ENCODE measurements at regions not wholly inside any gene's neighbourhood (a gene's known extent, or its start where the extent isn't known, plus 50 kb on each side); places are given as distances from the start of the nearest gene placed in this dataset.

- Mint-ChIP-seq H3K36me3 (no peaks in the 10 kb centered on the region), H3K27ac (no peak overlapping the region), H3K4me1 (no peaks in the 10 kb centered on the region), H3K4me3 (no peak overlapping the region), H3K27me3 (no peaks in the 10 kb centered on the region), H3K9me3 (peaks cover 0 to 11% (median 6%) of the 10 kb centered on the region in 8 donors)
- Histone ChIP-seq H3K4me1 (ENCODE audit: insufficient read depth, low read length) (no peaks in the 10 kb centered on the region), H3K4me3 (ENCODE audit: low read length in 2 of 2) (no peak overlapping the region), H3K9me3 (ENCODE audit: control insufficient read depth in 1 of 2, low read length in 2 of 2) (peaks cover 0 to 8% of the 10 kb centered on the region in 2 donors), H3K27ac (ENCODE audit: low read depth, low read length) (no peak overlapping the region), H3K36me3 (ENCODE audit: insufficient read depth, low read length) (no peaks in the 10 kb centered on the region), H3K27me3 (ENCODE audit: insufficient read depth, low read length) (no peaks in the 10 kb centered on the region)
- ChIA-PET POLR2A (ENCODE audit: partially characterized antibody) (no interaction called here), CTCF (ENCODE audit: partially characterized antibody) (no interaction called here)
- no peak for DNase-seq
- intact Hi-C loops (cut with micrococcal nuclease): no loop called here
Measured at GRCh38 chr10:81524467-81524866, 350.5 kb upstream of the NRG3 start.

GRCh38 chr10:81532403-81532802 lies 342.6 kb upstream of the NRG3 start:
- no peaks in the 10 kb centered on the region for H3K4me1 ChIP-seq (ENCODE audit: insufficient read depth, low read length)
- no peak for DNase-seq
- Mint-ChIP-seq H3K4me3 (no peak overlapping the region), H3K27ac (no peak overlapping the region), H3K27me3 (no peaks in the 10 kb centered on the region), H3K9me3 (peaks cover 2 to 24% (median 5%) of the 10 kb centered on the region in 8 donors), H3K4me1 (no peaks in the 10 kb centered on the region), H3K36me3 (no peaks in the 10 kb centered on the region)
- ChIA-PET POLR2A (ENCODE audit: partially characterized antibody) (no interaction called here), CTCF (ENCODE audit: partially characterized antibody) (no interaction called here)
- H3K27me3 ChIP-seq (ENCODE audit: insufficient read depth, low read length): no peaks in the 10 kb centered on the region
- no peak overlapping the region for H3K4me3 ChIP-seq (ENCODE audit: low read length in 2 of 2)
- H3K9me3 ChIP-seq (ENCODE audit: control insufficient read depth in 1 of 2, low read length in 2 of 2): peaks cover 0 to 2% of the 10 kb centered on the region in 2 donors
- no peaks in the 10 kb centered on the region for H3K36me3 ChIP-seq (ENCODE audit: insufficient read depth, low read length)
- intact Hi-C loops (cut with micrococcal nuclease): no loop called here
- no peak overlapping the region for H3K27ac ChIP-seq (ENCODE audit: low read depth, low read length)

- Histone ChIP-seq H3K36me3 (ENCODE audit: insufficient read depth, low read length) (no peaks in the 10 kb centered on the region), H3K27me3 (ENCODE audit: insufficient read depth, low read length) (no peaks in the 10 kb centered on the region), H3K9me3 (ENCODE audit: control insufficient read depth in 1 of 2, low read length in 2 of 2) (no peaks in the 10 kb centered on the region), H3K4me1 (ENCODE audit: insufficient read depth, low read length) (no peaks in the 10 kb centered on the region), H3K4me3 (ENCODE audit: low read length in 2 of 2) (no peak overlapping the region), H3K27ac (ENCODE audit: low read depth, low read length) (no peak overlapping the region)
- Mint-ChIP-seq H3K36me3 (no peaks in the 10 kb centered on the region), H3K4me1 (no peaks in the 10 kb centered on the region), H3K9me3 (peaks cover 0 to 23% (median 8%) of the 10 kb centered on the region in 8 donors), H3K27ac (no peak overlapping the region), H3K27me3 (no peaks in the 10 kb centered on the region), H3K4me3 (no peak overlapping the region)
- ChIA-PET CTCF (ENCODE audit: partially characterized antibody) (no interaction called here), POLR2A (ENCODE audit: partially characterized antibody) (no interaction called here)
- intact Hi-C loops (cut with micrococcal nuclease): no loop called here
- no peak for DNase-seq
Measured at GRCh38 chr10:81534991-81535390, 340.0 kb upstream of the NRG3 start.

- ChIA-PET CTCF (ENCODE audit: partially characterized antibody) (no interaction called here), POLR2A (ENCODE audit: partially characterized antibody) (no interaction called here)
- Mint-ChIP-seq H3K4me3 (no peak overlapping the region), H3K9me3 (peaks cover 0 to 16% (median 4%) of the 10 kb centered on the region in 8 donors), H3K4me1 (no peaks in the 10 kb centered on the region), H3K36me3 (no peaks in the 10 kb centered on the region), H3K27me3 (no peaks in the 10 kb centered on the region), H3K27ac (no peak overlapping the region)
- H3K9me3 ChIP-seq (ENCODE audit: control insufficient read depth in 1 of 2, low read length in 2 of 2): no peaks in the 10 kb centered on the region
- H3K36me3 ChIP-seq (ENCODE audit: insufficient read depth, low read length): no peaks in the 10 kb centered on the region
- no peaks in the 10 kb centered on the region for H3K4me1 ChIP-seq (ENCODE audit: insufficient read depth, low read length)
- no peaks in the 10 kb centered on the region for H3K27me3 ChIP-seq (ENCODE audit: insufficient read depth, low read length)
- intact Hi-C loops (cut with micrococcal nuclease): no loop called here
- H3K27ac ChIP-seq (ENCODE audit: low read depth, low read length): no peak overlapping the region
- no peak overlapping the region for H3K4me3 ChIP-seq (ENCODE audit: low read length in 2 of 2)
- no peak for DNase-seq
Measured at GRCh38 chr10:81541517-81541916, 333.5 kb upstream of the NRG3 start.

GRCh38 chr10:81546243-81546642 lies 328.8 kb upstream of the NRG3 start:
- no peak overlapping the region for H3K4me3 ChIP-seq (ENCODE audit: low read length in 2 of 2)
- no peaks in the 10 kb centered on the region for H3K27me3 ChIP-seq (ENCODE audit: insufficient read depth, low read length)
- Mint-ChIP-seq H3K9me3 (peaks cover 0 to 32% (median 10%) of the 10 kb centered on the region in 8 donors), H3K4me3 (no peak overlapping the region), H3K36me3 (no peaks in the 10 kb centered on the region), H3K27ac (no peak overlapping the region), H3K27me3 (no peaks in the 10 kb centered on the region), H3K4me1 (no peaks in the 10 kb centered on the region)
- no peak for DNase-seq
- no peaks in the 10 kb centered on the region for H3K9me3 ChIP-seq (ENCODE audit: control insufficient read depth in 1 of 2, low read length in 2 of 2)
- no peak overlapping the region for H3K27ac ChIP-seq (ENCODE audit: low read depth, low read length)
- intact Hi-C loops (cut with micrococcal nuclease): no loop called here
- no peaks in the 10 kb centered on the region for H3K4me1 ChIP-seq (ENCODE audit: insufficient read depth, low read length)
- ChIA-PET POLR2A (ENCODE audit: partially characterized antibody) (no interaction called here), CTCF (ENCODE audit: partially characterized antibody) (no interaction called here)
- H3K36me3 ChIP-seq (ENCODE audit: insufficient read depth, low read length): no peaks in the 10 kb centered on the region

- Histone ChIP-seq H3K4me3 (ENCODE audit: low read length in 2 of 2) (no peak overlapping the region), H3K27ac (ENCODE audit: low read depth, low read length) (no peak overlapping the region), H3K4me1 (ENCODE audit: insufficient read depth, low read length) (no peaks in the 10 kb centered on the region), H3K36me3 (ENCODE audit: insufficient read depth, low read length) (no peaks in the 10 kb centered on the region), H3K27me3 (ENCODE audit: insufficient read depth, low read length) (no peaks in the 10 kb centered on the region), H3K9me3 (ENCODE audit: control insufficient read depth in 1 of 2, low read length in 2 of 2) (no peaks in the 10 kb centered on the region)
- no peak overlapping the region for H3K27ac Mint-ChIP-seq
- H3K4me1 Mint-ChIP-seq: no peaks in the 10 kb centered on the region
- DNase-seq: peak in 1 of 5 donors; percentile 15
- H3K9me3 Mint-ChIP-seq: peaks cover 0 to 36% (median 9%) of the 10 kb centered on the region in 8 donors
- no peak overlapping the region for H3K4me3 Mint-ChIP-seq
- no peaks in the 10 kb centered on the region for H3K27me3 Mint-ChIP-seq
- intact Hi-C loops (cut with micrococcal nuclease): no loop called here
- ChIA-PET CTCF (ENCODE audit: partially characterized antibody) (no interaction called here), POLR2A (ENCODE audit: partially characterized antibody) (no interaction called here)
- no peaks in the 10 kb centered on the region for H3K36me3 Mint-ChIP-seq
Measured at GRCh38 chr10:81548160-81548559, 326.8 kb upstream of the NRG3 start.

GRCh38 chr10:81564143-81564542 lies 310.9 kb upstream of the NRG3 start:
- POLR2A ChIA-PET (ENCODE audit: partially characterized antibody): no interaction called here
- H3K27ac Mint-ChIP-seq: no peak overlapping the region
- Histone ChIP-seq H3K4me1 (ENCODE audit: insufficient read depth, low read length) (no peaks in the 10 kb centered on the region), H3K9me3 (ENCODE audit: control insufficient read depth in 1 of 2, low read length in 2 of 2) (no peaks in the 10 kb centered on the region), H3K36me3 (ENCODE audit: insufficient read depth, low read length) (no peaks in the 10 kb centered on the region), H3K4me3 (ENCODE audit: low read length in 2 of 2) (no peak overlapping the region), H3K27ac (ENCODE audit: low read depth, low read length) (no peak overlapping the region), H3K27me3 (ENCODE audit: insufficient read depth, low read length) (no peaks in the 10 kb centered on the region)
- DNase-seq: no peak
- no peaks in the 10 kb centered on the region for H3K36me3 Mint-ChIP-seq
- no peaks in the 10 kb centered on the region for H3K27me3 Mint-ChIP-seq
- no peak overlapping the region for H3K4me3 Mint-ChIP-seq
- no peaks in the 10 kb centered on the region for H3K4me1 Mint-ChIP-seq
- H3K9me3 Mint-ChIP-seq: peaks cover 2 to 20% (median 5%) of the 10 kb centered on the region in 8 donors
- CTCF ChIA-PET (ENCODE audit: partially characterized antibody): no interaction called here
- intact Hi-C loops (cut with micrococcal nuclease): no loop called here

GRCh38 chr10:81569488-81569887 lies 305.5 kb upstream of the NRG3 start:
- ChIA-PET CTCF (ENCODE audit: partially characterized antibody) (no interaction called here), POLR2A (ENCODE audit: partially characterized antibody) (no interaction called here)
- Mint-ChIP-seq H3K4me1 (no peaks in the 10 kb centered on the region), H3K4me3 (no peak overlapping the region), H3K27me3 (no peaks in the 10 kb centered on the region), H3K9me3 (peaks cover 0 to 15% (median 5%) of the 10 kb centered on the region in 8 donors), H3K27ac (no peak overlapping the region), H3K36me3 (no peaks in the 10 kb centered on the region)
- Histone ChIP-seq H3K27ac (ENCODE audit: low read depth, low read length) (no peak overlapping the region), H3K27me3 (ENCODE audit: insufficient read depth, low read length) (no peaks in the 10 kb centered on the region), H3K4me1 (ENCODE audit: insufficient read depth, low read length) (no peaks in the 10 kb centered on the region), H3K36me3 (ENCODE audit: insufficient read depth, low read length) (no peaks in the 10 kb centered on the region), H3K4me3 (ENCODE audit: low read length in 2 of 2) (no peak overlapping the region), H3K9me3 (ENCODE audit: control insufficient read depth in 1 of 2, low read length in 2 of 2) (no peaks in the 10 kb centered on the region)
- intact Hi-C loops (cut with micrococcal nuclease): no loop called here
- DNase-seq: peak in 1 of 5 donors; percentile 11
